ENCODE measurements at regions not wholly inside any gene's neighbourhood (a gene's known extent, or its start where the extent isn't known, plus 50 kb on each side); places are given as distances from the start of the nearest gene placed in this dataset.

- DNase-seq (ENCODE audit: low read depth) = no peak
These were observed 462.4 kb upstream of the TRIB2 start for GRCh38 chr2:12254280-12254860.

GRCh38 chr2:12256206-12256605 is 460.5 kb upstream of the TRIB2 start:
- DNase-seq (ENCODE audit: low read depth) = no peak

- no peak for DNase-seq (ENCODE audit: low read depth)
These were observed 459.3 kb upstream of the TRIB2 start for GRCh38 chr2:12257476-12257875.

GRCh38 chr2:12259493-12259892 is 457.2 kb upstream of the TRIB2 start:
- no peak for DNase-seq (ENCODE audit: low read depth)

GRCh38 chr2:12261986-12262680 is 454.6 kb upstream of the TRIB2 start:
- DNase-seq (ENCODE audit: low read depth) = no peak

- DNase-seq (ENCODE audit: low read depth) = no peak
These were observed 453.9 kb upstream of the TRIB2 start for GRCh38 chr2:12262681-12263436.

- DNase-seq (ENCODE audit: low read depth) = no peak
These were observed 453.0 kb upstream of the TRIB2 start for GRCh38 chr2:12263730-12264129.

DNA sequence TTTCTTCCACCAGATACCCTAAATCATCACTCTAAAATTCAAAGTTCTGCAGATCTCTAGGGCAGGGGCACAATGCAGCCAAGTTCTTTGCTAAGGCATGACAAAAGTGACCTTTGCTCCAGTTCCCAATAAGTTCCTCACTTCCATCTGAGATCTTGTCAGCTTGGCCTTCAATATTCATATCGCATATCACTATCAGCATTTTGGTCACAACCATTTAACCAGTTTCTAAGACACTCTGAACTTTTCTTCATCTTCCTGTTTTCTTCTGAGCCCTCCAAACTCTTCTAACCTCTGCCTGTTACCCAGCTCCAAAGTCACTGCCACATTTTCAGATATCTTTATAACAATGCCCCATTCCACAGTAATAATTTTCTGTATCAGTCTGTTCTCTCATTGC is 452.6 kb upstream of the TRIB2 start:
- DNase-seq (ENCODE audit: low read depth) = no peak

- DNase-seq (ENCODE audit: low read depth) = no peak
These were observed 451.1 kb upstream of the TRIB2 start for GRCh38 chr2:12265646-12266045.

GRCh38 chr2:12267042-12267441 is 449.7 kb upstream of the TRIB2 start:
- DNase-seq (ENCODE audit: low read depth) = no peak

DNA sequence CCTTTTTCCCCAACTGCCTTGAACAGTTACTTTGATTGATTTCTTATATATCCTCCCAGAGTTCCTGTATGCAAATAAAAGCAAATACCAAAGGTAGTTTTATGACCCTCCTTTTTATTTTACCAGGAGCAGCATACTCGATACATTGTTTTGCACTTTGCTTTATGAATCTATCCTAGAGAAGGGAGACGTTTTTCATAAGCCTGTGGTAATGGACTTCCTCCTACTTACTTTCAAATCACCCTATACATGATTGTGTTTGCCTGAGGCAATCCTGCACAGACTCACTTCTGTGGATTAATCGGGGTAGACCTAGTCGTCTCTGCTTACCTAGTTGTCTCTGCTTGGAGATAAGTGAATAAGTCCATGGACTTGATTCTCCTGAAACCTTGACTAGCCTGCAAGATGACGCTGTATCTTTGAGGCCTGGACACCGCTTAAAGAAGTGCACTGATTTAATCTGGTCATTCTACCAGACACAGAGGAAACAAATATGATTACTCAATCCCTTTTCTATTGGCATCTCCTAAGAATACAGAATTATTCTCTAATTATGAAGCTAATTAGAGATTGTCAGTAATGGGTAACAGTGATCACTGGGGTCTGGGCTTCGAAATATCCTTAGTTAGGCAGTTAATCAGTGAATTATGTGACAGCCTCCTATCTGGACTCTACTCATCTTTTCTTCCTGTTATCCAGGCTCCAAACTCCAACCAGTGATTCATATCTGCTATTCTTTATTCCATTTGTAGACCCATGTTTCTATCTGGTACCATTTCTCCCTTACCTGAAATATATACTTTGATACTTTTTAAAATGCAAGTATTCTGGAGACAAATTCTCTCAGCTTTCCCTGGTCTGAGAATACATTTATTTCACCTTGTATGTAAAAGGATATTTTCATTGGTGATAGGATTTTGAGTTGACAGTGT is 447.4 kb upstream of the TRIB2 start:
- no peak for DNase-seq (ENCODE audit: low read depth)

GRCh38 chr2:12270876-12271588 is 445.7 kb upstream of the TRIB2 start:
- no peak for DNase-seq (ENCODE audit: low read depth)

DNA sequence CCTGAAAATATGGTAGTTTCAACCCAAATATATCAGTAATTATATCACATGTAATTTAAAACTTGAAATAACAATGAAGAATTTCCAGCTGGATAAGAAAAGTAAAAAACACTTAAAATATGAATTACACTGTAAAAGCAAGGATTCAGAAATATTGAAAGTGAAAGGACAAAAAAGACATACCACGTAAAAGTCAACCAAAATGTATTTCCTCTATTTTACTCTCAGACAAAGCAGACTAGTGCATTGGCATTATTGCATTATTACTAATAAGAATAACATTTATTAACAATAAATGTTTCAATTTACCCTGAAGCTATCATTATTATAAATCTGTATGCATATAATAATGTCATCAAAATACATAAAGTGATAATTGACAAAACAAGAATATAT is 445.1 kb upstream of the TRIB2 start:
- no peak for DNase-seq (ENCODE audit: low read depth)

DNA sequence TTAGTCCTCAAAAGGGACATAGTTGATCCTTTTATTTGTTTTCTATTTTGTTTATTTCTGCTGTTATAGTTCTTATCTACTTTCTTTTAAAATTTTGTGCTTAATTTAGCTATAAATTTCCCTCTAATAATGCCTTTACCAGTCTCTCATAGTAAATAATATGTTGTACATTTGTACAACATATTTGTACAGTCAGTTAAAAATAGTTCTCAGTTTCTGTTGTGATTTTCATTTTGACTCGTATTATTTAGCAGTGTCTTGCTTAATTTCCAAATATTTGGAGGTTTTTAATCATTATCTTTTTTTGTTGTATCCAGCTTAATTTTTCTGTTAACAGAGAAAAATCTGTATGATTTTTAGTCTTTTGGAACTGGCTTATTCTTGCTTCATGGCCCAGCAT is 443.6 kb upstream of the TRIB2 start:
- no peak for DNase-seq (ENCODE audit: low read depth)

- DNase-seq (ENCODE audit: low read depth) = no peak
These were observed 442.1 kb upstream of the TRIB2 start for GRCh38 chr2:12274591-12274990.

- no peak for DNase-seq (ENCODE audit: low read depth)
These were observed 439.3 kb upstream of the TRIB2 start for GRCh38 chr2:12277241-12278034.

GRCh38 chr2:12278217-12278750 is 438.5 kb upstream of the TRIB2 start:
- DNase-seq (ENCODE audit: low read depth) = no peak

DNA sequence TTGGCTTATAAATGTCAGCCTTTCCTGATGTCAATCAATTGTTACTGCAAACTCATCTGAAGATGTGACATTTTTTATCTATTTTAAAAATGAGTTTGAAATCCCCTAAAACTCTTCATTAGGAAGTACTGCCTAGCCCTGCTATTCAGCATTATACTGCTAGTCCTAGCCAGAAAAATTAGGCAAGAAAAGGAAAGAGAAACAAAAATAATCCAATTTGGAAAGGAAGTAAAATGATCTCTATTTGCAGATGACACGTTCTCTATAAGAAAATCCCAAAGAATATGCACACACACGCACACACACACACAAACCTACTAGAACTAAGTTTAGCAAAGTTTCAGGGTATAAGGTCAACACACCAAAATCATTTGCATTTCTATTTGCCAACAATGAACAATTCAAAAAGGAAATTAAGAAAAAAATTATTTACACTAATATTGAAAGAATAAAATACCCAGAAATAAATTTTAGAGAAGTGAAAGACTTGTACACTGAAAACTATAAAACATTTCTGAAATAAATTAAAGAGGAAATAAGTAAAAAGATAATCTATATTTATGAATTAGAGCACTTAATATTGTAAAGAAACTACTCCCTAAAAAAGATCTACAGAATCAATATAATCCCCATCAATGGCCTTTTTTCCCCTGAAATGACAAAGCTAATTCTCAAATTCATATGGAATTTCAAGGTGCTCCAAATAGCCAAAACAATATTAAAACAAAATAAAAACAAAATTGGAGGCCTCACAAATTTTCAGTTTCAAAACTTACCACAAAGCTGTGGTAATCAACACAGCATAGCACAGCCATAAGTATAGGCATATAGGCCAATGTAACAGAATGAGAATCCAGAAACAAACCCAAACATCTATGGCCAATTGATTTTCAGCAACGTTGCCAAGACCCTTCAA is 433.7 kb upstream of the TRIB2 start:
- DNase-seq (ENCODE audit: low read depth) = no peak

DNA sequence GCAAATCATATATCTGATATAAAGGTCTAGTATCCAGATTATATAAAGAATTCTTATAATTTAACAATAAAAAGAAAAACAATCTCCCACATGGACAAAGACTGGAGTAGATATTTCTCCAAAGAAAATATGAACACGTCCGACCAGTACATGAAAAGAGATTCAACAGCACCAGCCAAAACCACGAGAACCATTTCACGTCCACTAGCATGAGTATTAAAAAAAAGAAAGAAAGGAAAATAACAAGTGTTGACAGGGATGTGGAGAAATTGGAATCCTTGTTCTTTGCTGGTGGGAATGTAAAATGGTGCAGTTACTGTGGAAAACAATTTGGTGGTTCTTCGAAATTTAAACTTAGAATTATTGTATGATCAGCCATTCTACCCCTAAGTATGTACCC is 432.7 kb upstream of the TRIB2 start:
- no peak for DNase-seq (ENCODE audit: low read depth)
